ENCODE measurements at regions not wholly inside any gene's neighbourhood (a gene's known extent, or its start where the extent isn't known, plus 50 kb on each side); places are given as distances from the start of the nearest gene placed in this dataset.

DNA sequence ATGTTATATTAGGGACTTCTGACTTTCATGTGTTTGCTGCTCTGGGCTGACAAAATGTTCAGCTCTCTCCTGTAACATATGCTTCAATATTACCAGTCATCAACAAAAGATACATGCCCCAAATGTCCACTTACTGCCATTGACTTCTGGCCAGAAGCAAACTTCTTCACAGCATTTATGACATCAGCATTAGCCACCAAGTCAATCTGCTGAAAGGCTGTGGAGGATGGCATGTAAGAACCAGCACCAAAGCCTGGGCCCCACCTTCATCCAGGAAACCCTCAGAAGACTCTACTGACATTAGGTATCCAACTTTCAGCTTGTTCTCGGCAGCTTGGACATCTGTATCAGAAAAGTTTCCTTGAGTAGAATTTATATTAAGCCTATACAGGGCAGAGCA, 595.5 kb downstream of the COL12A1 start:
- H3K36me3 ChIP-seq: no peaks in the 10 kb centered on the region
- DNase-seq (no peak), ATAC-seq (ENCODE audit: low FRiP score in 2 of 2) (no peak)
- H3K4me1 ChIP-seq: peaks cover 0 to 9% (median 0%) of the 10 kb centered on the region in 4 donors
- no peaks in the 10 kb centered on the region for H3K27me3 ChIP-seq
- TF ChIP-seq, protein P1, sequence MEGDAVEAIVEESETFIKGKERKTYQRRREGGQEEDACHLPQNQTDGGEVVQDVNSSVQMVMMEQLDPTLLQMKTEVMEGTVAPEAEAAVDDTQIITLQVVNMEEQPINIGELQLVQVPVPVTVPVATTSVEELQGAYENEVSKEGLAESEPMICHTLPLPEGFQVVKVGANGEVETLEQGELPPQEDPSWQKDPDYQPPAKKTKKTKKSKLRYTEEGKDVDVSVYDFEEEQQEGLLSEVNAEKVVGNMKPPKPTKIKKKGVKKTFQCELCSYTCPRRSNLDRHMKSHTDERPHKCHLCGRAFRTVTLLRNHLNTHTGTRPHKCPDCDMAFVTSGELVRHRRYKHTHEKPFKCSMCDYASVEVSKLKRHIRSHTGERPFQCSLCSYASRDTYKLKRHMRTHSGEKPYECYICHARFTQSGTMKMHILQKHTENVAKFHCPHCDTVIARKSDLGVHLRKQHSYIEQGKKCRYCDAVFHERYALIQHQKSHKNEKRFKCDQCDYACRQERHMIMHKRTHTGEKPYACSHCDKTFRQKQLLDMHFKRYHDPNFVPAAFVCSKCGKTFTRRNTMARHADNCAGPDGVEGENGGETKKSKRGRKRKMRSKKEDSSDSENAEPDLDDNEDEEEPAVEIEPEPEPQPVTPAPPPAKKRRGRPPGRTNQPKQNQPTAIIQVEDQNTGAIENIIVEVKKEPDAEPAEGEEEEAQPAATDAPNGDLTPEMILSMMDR (IDR thresholded peaks at IDR 0.05): no peak
- TF ChIP-seq POLR2A (IDR thresholded peaks at IDR 0.05): no peak
- no peak for TF ChIP-seq POLR2AphosphoS5 (IDR thresholded peaks at IDR 0.05)
- TF ChIP-seq EP300 (IDR thresholded peaks at IDR 0.05): no peak
- no peaks in the 10 kb centered on the region for H3K9me3 ChIP-seq
- no peak overlapping the region for H3K27ac ChIP-seq
- H3K4me3 ChIP-seq: no peak overlapping the region
- WGBS, 2 donors: 86 to 88% methylated on average over 1 of the region's 1 CpG

DNA sequence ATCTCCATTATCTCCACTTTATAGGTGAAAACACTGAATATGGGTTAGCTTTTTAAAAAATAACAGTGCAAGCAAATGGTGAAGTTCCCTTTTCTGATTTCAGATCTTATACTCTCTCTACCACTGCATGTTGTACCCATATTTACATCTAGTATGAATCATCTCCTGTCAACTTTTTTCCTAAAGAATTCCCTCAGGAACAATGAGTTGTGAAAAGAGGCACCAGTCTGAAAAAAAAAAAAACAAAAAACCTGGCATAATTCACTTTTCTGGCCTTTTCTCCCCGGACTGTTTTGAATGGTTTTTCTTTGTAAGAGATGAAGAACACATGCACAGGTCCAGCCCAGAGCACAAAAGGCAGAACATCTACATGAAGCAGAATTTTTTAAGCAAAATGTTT, 596.0 kb downstream of the COL12A1 start:
- ATAC-seq (ENCODE audit: low FRiP score in 2 of 2) (no peak), DNase-seq (no peak)
- H3K4me1 ChIP-seq: peaks cover 0 to 9% (median 0%) of the 10 kb centered on the region in 4 donors
- no peak overlapping the region for H3K27ac ChIP-seq
- H3K9me3 ChIP-seq: no peaks in the 10 kb centered on the region
- WGBS, 2 donors: 75 to 85% methylated on average over 1 of the region's 1 CpG
- H3K4me3 ChIP-seq: no peak overlapping the region
- no peaks in the 10 kb centered on the region for H3K27me3 ChIP-seq
- TF ChIP-seq EP300 (IDR thresholded peaks at IDR 0.05) (no peak), POLR2A (IDR thresholded peaks at IDR 0.05) (no peak), POLR2AphosphoS5 (IDR thresholded peaks at IDR 0.05) (no peak)
- TF ChIP-seq, protein P1 (IDR thresholded peaks at IDR 0.05): no peak
- H3K36me3 ChIP-seq: no peaks in the 10 kb centered on the region

DNA sequence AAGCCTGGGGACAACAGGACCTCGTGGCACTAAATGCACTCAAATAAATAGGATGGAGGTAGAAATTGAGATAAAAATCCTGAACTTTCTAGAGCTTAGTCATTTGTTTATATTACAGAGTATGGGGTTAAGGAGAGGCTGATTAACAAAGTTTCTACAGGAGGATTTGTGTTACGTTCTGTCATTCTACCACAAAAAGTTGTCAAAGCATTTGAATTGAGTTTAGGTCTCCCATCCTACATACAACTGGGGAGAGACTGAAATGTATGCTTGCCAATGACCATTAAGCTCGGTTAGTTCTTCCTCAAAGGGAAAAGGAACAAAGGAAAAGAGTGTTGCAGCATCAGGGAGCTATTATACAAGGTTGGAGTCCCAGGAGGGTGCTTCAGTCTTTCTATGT, 597.9 kb downstream of the COL12A1 start:
- Histone ChIP-seq H3K27ac (no peak overlapping the region), H3K4me1 (peaks cover 0 to 9% (median 0%) of the 10 kb centered on the region in 4 donors), H3K36me3 (no peaks in the 10 kb centered on the region), H3K4me3 (no peak overlapping the region), H3K27me3 (no peaks in the 10 kb centered on the region), H3K9me3 (no peaks in the 10 kb centered on the region)
- ATAC-seq (ENCODE audit: low FRiP score in 2 of 2) (no peak), DNase-seq (no peak)
- TF ChIP-seq POLR2A (IDR thresholded peaks at IDR 0.05) (no peak), EP300 (IDR thresholded peaks at IDR 0.05) (no peak), POLR2AphosphoS5 (IDR thresholded peaks at IDR 0.05) (no peak)
- TF ChIP-seq, protein P1 (IDR thresholded peaks at IDR 0.05): no peak
- 53 to 64% methylated on average over 3 of the region's 3 CpGs for WGBS, 2 donors

DNA sequence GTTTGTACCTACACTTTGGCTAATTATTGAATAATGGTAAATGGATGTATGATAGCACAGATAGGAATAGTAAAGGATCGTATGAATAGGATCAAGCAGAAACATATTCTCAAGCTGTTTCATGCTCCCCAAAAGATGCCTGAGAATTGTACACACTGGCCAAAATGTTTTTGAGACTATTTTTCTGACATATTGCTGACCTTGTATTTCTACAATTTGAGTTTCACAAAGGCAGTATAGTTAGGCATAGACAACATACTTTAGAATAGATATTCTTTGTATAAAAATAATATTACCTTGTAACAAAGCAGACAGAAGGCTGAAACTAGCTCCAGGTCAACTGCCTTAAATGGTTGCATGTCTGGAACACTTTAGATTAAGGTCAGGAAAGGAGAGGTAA, 598.4 kb downstream of the COL12A1 start:
- TF ChIP-seq EP300 (IDR thresholded peaks at IDR 0.05) (no peak), POLR2A (IDR thresholded peaks at IDR 0.05) (no peak)
- TF ChIP-seq, protein P1 (IDR thresholded peaks at IDR 0.05): no peak
- Histone ChIP-seq H3K27ac (no peak overlapping the region), H3K36me3 (no peaks in the 10 kb centered on the region), H3K9me3 (no peaks in the 10 kb centered on the region), H3K27me3 (no peaks in the 10 kb centered on the region), H3K4me3 (no peak overlapping the region), H3K4me1 (peaks cover 0 to 9% (median 0%) of the 10 kb centered on the region in 4 donors)
- ATAC-seq (ENCODE audit: low FRiP score in 2 of 2) (no peak), DNase-seq (no peak)
- WGBS, 2 donors: 88 to 90% methylated on average over 1 of the region's 1 CpG

DNA sequence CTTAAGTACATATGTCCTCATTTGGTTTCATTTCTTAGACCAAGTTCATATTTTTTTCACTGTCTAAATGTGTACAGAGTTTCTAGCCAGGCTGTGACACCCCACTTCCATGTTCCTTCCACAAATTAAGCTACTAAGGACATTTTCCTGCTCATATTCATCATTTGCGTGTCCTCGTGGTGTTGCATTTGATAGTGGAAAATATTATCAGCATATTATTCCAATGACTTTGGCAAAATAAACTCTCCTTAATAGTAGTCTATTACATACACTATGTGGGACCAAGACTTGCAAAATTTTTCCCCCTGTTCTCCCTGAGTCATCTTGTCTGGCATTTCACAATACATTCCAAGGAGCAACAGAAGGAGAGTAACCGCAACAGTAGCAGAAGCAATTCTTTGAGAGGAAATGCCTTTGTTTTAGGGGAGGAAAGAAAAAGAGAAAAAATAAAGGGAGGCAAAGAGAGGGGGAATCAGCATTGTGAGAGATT, 599.2 kb downstream of the COL12A1 start:
- Histone ChIP-seq H3K4me3 (no peak overlapping the region), H3K9me3 (no peaks in the 10 kb centered on the region), H3K36me3 (no peaks in the 10 kb centered on the region), H3K27ac (no peak overlapping the region), H3K4me1 (peaks cover 0 to 9% (median 0%) of the 10 kb centered on the region in 4 donors), H3K27me3 (no peaks in the 10 kb centered on the region)
- ATAC-seq (ENCODE audit: low FRiP score in 2 of 2): peak in 1 of 2 donors; percentile 94
- 59 to 60% methylated on average over 3 of the region's 3 CpGs for WGBS, 2 donors
- no peak for DNase-seq
- TF ChIP-seq POLR2AphosphoS5 (IDR thresholded peaks at IDR 0.05): no peak
- TF ChIP-seq POLR2A (IDR thresholded peaks at IDR 0.05): no peak
- TF ChIP-seq EP300 (IDR thresholded peaks at IDR 0.05): no peak
- TF ChIP-seq, protein P1 (IDR thresholded peaks at IDR 0.05): no peak

All from upper lobe of left lung (tissue), 6 donors.